Right atrium auricular region (tissue), 2 donors: ENCODE measurements at regions not wholly inside any gene's neighbourhood (a gene's known extent, or its start where the extent isn't known, plus 50 kb on each side); places are given as distances from the start of the nearest gene placed in this dataset.

Experiments used
- DNase-seq: peaks from one replicate; pipeline ENCODE4 v3.0.0-alpha.2; 2019; ENCODE audit warnings: low spot score
- H3K27ac ChIP-seq, 2 donors: fragments of 200-600 bp; sonication (generic); 1 replicate in 1 of 2; 2 replicates in 1 of 2; pipeline ENCODE4 v1.5.1; 2016 to 2019
- H3K27me3 ChIP-seq, 2 donors: fragments of 200-600 bp; sonication (generic); one replicate each; pipeline versions ENCODE4 v1.5.1 to v1.6.0; 2017 to 2019
- H3K36me3 ChIP-seq: fragments of 200-600 bp; sonication (generic); one replicate; pipeline ENCODE4 v1.5.1; 2016
- H3K4me1 ChIP-seq, 2 donors: fragments of 200-600 bp; sonication (generic); one replicate each; pipeline versions ENCODE4 v1.5.1 to v1.6.0; 2017 to 2019
- H3K4me3 ChIP-seq, 2 donors: fragments of 200-600 bp; sonication (generic); 1 replicate in 1 of 2; 2 replicates in 1 of 2; pipeline ENCODE4 v1.5.1; 2017 to 2019; ENCODE audit warnings: mild to moderate bottlenecking in 1 of 2, moderate library complexity in 1 of 2
- H3K9me3 ChIP-seq, 2 donors: fragments of 200-600 bp; sonication (generic); one replicate each; pipeline ENCODE4 v1.5.1; 2019
- CTCF ChIP-seq, 2 donors: fragments of 200-600 bp; sonication (generic); IDR thresholded peaks; one replicate each; pipeline ENCODE4 v1.5.1; 2019; ENCODE audit warnings: antibody characterized with exemption in 2 of 2

- TF ChIP-seq CTCF (IDR thresholded peaks at IDR 0.05): peak; percentile 55 to 81
- Histone ChIP-seq H3K27me3 (no peaks in the 10 kb centered on the region), H3K9me3 (no peaks in the 10 kb centered on the region), H3K36me3 (no peaks in the 10 kb centered on the region), H3K4me3 (no peak overlapping the region), H3K4me1 (peaks cover 0 to 7% of the 10 kb centered on the region in 2 donors), H3K27ac (no peak overlapping the region)
- DNase-seq: peak; percentile 67
Measured at GRCh38 chr10:113454341-113455061, 98.4 kb upstream of the HABP2 start.

DNA sequence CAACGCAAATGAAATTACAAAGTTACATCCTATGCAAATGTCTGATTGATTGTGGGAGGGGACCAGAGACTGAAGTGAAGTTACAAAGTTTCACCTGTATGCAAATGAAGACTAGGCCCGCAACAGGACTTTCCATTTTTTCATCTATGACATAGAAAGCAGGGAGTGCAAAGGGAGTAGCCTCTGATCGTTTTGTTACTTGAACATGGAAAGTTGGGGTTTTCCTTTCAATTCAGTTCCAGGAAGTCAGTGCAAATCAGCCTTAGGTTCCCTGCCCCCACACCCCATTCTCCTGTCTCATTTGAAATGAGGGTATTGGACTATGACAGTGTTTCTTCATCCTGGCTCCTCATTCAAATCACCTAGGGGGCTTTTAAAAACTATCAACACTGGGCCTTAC is 96.9 kb upstream of the HABP2 start:
- TF ChIP-seq CTCF (IDR thresholded peaks at IDR 0.05): no peak
- Histone ChIP-seq H3K9me3 (no peaks in the 10 kb centered on the region), H3K4me3 (no peak overlapping the region), H3K27me3 (no peaks in the 10 kb centered on the region), H3K4me1 (peaks cover 0 to 7% of the 10 kb centered on the region in 2 donors), H3K36me3 (no peaks in the 10 kb centered on the region), H3K27ac (no peak overlapping the region)
- DNase-seq: no peak

DNA sequence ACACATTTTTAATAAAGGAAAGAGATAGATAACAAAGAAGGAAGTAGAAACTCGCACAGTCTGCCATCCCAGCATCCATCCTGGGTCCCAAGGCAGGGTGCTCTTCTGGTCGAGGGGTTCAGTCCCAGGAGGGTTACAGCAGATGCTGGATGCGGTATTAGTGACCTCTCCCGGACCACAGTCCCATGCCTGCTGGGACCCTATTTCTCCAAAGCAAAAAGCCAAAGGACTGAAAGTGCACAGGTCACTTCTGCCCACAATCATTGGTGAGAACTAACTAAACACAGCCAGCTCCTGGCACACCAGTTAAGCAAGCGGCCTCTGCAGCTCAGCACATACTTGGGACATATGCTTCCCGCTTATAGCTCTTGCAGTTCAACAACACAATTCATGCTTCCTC is 96.1 kb upstream of the HABP2 start:
- TF ChIP-seq CTCF (IDR thresholded peaks at IDR 0.05): no peak
- H3K27ac ChIP-seq: no peak overlapping the region
- H3K36me3 ChIP-seq: no peaks in the 10 kb centered on the region
- H3K4me1 ChIP-seq: peaks cover 0 to 7% of the 10 kb centered on the region in 2 donors
- H3K9me3 ChIP-seq: no peaks in the 10 kb centered on the region
- H3K4me3 ChIP-seq: no peak overlapping the region
- no peak for DNase-seq
- H3K27me3 ChIP-seq: no peaks in the 10 kb centered on the region

DNA sequence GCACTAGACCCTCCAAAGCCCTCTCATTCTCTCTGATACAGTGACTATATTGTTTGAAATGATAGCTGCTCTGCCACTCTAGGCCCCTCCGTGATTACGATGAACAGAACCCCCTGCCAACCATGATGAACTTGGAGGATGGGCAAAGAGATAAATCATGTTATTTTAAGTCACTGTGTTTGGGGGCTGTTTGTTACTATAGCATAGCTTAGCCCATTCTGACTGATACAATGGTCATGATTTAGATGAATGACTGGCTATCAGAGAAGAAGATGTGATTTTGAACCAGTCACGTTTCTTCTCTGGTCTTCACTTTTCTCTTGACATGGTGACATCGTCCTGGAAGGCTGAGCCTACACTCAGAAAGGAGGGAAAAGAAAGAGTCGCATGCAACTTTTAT is 95.4 kb upstream of the HABP2 start:
- Histone ChIP-seq H3K36me3 (no peaks in the 10 kb centered on the region), H3K4me1 (peaks cover 0 to 7% of the 10 kb centered on the region in 2 donors), H3K9me3 (no peaks in the 10 kb centered on the region), H3K27me3 (no peaks in the 10 kb centered on the region), H3K4me3 (no peak overlapping the region), H3K27ac (no peak overlapping the region)
- no peak for TF ChIP-seq CTCF (IDR thresholded peaks at IDR 0.05)
- no peak for DNase-seq

- Histone ChIP-seq H3K4me1 (peaks cover 0 to 7% of the 10 kb centered on the region in 2 donors), H3K27ac (no peak overlapping the region), H3K36me3 (no peaks in the 10 kb centered on the region), H3K27me3 (no peaks in the 10 kb centered on the region), H3K9me3 (no peaks in the 10 kb centered on the region), H3K4me3 (no peak overlapping the region)
- TF ChIP-seq CTCF (IDR thresholded peaks at IDR 0.05): no peak
- DNase-seq: no peak
Measured at GRCh38 chr10:113458451-113458850, 94.4 kb upstream of the HABP2 start.

- Histone ChIP-seq H3K9me3 (no peaks in the 10 kb centered on the region), H3K4me1 (peaks cover 0 to 7% of the 10 kb centered on the region in 2 donors), H3K27ac (no peak overlapping the region), H3K27me3 (no peaks in the 10 kb centered on the region), H3K36me3 (no peaks in the 10 kb centered on the region), H3K4me3 (no peak overlapping the region)
- no peak for TF ChIP-seq CTCF (IDR thresholded peaks at IDR 0.05)
- no peak for DNase-seq
Measured at GRCh38 chr10:113458944-113459343, 93.9 kb upstream of the HABP2 start.
